H1 (cell line): ENCODE measurements at regions not wholly inside any gene's neighbourhood (a gene's known extent, or its start where the extent isn't known, plus 50 kb on each side); places are given as distances from the start of the nearest gene placed in this dataset.

Source experiments
- JUND ChIP-seq: IDR thresholded peaks from 2 replicates; pipeline ENCODE4 v1.6.1; 2011; ENCODE audit warnings: mild to moderate bottlenecking, improper control_type of control experiment, low read length
- KDM1A ChIP-seq: fragments of 200-600, 300-600 bp; sonication (generic); IDR thresholded peaks from 2 replicates; pipeline ENCODE4 v1.7.1; 2016; ENCODE audit warnings: mild to moderate bottlenecking, low read length, borderline replicate concordance
- SP1 ChIP-seq: IDR thresholded peaks from 2 replicates; pipeline ENCODE4 v1.6.1; 2011; ENCODE audit warnings: low read depth, low read length
- TBP ChIP-seq: IDR thresholded peaks from 2 replicates; pipeline ENCODE4 v1.6.1; 2011; ENCODE audit warnings: low read depth, low read length, improper control_type of control experiment
- TF ChIP-seq, protein P1 (sequence below), 3 experiments: IDR thresholded peaks; 1 replicate in 2 of 3; 2 replicates in 1 of 3; pipeline versions ENCODE4 v1.5.1 to v1.6.1; 2011; ENCODE audit warnings: low read length in 3 of 3, mild to moderate bottlenecking in 3 of 3, inconsistent platforms in 2 of 3, low read depth in 1 of 3, moderate library complexity in 1 of 3; ENCODE audit not compliant: insufficient read depth in 1 of 3; ENCODE audit errors: control extremely low read depth in 1 of 3

DNA sequence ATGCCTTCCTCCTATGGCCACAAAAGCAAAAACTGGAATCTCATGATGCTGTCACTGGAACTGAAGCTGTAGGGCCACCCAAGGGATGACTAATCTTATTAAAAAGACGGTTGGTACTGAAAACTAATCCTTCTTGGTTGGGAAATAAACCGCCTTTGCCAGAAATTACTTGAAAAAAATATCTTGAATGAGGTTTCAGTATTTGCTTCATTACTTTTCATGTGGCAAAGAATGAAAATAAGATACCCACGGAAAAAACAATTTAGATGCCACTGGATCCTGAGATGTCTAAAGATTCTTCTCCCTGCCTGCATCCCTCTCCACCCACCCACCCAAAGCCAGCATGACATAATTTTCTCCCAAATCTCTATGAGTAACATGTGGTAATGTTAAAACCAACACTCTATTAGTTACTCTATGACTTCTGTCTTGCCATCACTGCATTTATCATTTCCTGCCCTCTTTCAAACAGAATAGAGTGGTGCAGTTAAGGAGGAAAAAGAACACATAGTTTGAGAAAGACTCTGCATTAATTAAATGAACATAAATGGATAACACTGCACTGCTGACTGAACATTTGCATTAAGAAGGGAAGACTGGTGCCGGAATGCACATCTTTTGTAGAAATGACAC is 111.8 kb upstream of the DPH6 start (continued):
- TF ChIP-seq, protein P1, sequence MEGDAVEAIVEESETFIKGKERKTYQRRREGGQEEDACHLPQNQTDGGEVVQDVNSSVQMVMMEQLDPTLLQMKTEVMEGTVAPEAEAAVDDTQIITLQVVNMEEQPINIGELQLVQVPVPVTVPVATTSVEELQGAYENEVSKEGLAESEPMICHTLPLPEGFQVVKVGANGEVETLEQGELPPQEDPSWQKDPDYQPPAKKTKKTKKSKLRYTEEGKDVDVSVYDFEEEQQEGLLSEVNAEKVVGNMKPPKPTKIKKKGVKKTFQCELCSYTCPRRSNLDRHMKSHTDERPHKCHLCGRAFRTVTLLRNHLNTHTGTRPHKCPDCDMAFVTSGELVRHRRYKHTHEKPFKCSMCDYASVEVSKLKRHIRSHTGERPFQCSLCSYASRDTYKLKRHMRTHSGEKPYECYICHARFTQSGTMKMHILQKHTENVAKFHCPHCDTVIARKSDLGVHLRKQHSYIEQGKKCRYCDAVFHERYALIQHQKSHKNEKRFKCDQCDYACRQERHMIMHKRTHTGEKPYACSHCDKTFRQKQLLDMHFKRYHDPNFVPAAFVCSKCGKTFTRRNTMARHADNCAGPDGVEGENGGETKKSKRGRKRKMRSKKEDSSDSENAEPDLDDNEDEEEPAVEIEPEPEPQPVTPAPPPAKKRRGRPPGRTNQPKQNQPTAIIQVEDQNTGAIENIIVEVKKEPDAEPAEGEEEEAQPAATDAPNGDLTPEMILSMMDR (IDR thresholded peaks at IDR 0.05; ENCODE audit: control extremely low read depth in 1 of 3, insufficient read depth in 1 of 3, low read depth in 1 of 3, low read length in 3 of 3), result no peak
- TF ChIP-seq KDM1A, result no peak
- TF ChIP-seq SP1, result no peak
- TF ChIP-seq JUND, result no peak
- no peak for TF ChIP-seq TBP
